GM21447 (cell line): ENCODE measurements at regions not wholly inside any gene's neighbourhood (a gene's known extent, or its start where the extent isn't known, plus 50 kb on each side); places are given as distances from the start of the nearest gene placed in this dataset.
"Not testable (repeated sequence)": the region's sequence is repeated elsewhere in the genome, so short reads cannot be mapped to it uniquely, and the experiment has no call there.

Experiments used
- ATAC-seq: cut with Tn5 transposase; IDR thresholded peaks from one replicate; pipeline ENCODE4 v1.9.1; 2021; ENCODE audit not compliant: unreplicated experiment

DNA sequence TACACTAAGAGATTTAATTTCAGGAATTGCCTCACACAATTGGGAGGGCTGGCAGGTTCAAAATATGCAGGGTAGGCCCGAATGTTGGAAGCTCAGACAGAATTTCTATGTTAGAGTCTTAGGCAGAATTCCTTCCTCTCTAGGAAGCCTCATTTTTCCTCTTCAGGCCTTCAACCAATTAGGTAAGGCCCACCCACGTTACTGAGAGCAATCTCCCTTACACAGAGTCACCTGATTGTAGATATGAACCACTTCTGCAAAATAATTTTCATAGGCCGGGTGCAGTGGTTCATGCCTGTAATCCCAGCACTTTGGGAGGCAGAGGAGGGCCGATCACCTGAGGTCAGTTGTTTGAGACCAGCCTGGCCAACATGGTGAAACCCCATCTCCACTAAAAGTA is 50.2 kb upstream of the HIVEP1 start:
- no peak for ATAC-seq

DNA sequence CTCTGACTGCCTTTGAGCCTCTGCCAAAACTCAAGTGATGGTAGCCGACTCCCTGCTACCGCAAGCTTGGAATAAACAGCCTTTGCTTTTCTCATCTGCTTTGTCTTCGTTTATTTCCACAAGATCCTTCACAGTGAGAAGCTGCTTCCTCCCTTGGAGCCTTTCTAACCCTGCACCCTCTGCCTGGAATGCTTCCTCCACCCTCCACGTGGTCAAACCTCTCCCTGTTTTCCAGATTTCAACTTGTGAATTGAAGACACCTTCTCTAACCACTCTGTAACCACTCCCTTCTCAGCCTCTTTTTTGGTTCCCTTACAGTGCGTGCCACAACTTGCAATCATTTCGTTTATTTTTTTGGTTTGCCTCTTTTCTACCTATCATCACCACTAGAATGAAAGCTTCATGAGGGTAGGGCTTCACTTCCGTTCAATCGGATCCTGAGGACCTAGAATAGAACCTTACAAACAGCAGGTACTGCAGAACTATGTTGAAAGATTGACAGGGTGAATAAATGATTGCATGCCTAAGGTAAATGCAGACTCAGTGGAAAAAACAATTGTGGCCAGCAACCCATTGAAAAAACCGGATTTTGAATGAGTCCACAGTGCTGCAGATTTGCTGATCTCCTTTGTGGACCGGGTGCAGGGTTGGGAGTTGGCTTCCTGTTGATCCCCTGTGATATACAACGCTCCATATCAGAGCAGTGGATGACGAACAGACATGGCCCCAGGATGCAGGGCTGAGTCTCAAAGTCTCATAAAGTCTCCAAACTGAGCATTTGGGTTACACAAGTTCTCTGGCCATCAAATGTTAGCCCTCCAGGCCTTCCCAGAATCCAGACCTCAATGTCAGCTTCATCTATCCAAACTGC is 51.0 kb upstream of the HIVEP1 start:
- ATAC-seq = no peak

DNA sequence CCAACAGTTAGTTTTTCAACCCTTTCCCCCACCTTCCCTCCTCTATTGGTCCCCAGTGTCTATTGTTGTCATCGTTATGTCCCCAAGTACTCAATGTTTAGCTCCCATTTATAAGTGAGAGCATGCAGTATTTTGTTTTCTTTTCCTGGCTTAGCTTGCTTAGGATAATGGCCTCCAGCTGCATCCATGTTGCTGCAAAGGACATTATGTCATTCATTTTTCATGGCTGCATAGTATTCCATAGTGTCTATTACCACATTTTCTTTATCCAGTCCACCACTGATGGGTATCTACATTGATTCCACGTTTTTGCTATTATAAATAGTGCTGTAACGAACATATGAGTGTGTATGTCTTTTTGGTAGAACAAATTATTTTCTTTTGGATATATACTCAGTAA is 55.3 kb upstream of the HIVEP1 start:
- ATAC-seq = no peak

DNA sequence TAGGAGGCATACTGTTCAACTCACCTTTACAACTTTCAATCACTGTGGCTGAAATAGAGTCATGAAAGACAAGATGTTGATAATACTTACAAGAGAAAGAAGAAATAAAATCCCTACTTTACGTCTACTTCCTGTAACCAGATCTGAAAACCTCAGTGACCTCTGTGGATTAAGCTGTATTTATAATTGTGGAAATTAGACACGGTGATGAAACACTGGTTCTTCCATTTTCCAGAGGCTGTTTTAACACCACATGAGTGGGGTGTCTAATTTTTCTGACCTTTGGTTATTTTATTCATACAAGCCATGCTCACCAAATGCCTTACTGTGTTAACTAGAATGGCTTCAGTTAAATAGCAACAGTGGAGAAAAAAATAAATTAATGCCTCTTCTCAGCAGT is 58.5 kb upstream of the HIVEP1 start:
- ATAC-seq = no peak

DNA sequence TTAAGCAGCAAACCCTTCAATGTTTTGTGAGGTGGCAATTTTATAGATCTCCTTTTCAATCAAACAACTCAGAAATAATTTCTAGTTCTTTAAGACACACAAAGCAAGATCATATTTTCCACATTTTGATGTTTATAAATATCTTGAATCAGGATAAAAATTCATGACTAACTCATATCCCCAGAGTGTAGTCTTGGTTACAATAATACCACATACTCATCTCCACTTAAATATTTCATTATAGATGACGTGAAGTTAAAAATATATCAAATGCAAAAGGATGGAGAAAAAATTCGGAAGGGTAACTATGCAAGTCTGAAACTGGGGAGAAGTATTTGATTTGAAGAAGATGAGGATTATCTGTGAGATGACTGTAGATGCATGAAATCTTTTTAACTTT is 59.8 kb upstream of the HIVEP1 start:
- no peak for ATAC-seq

DNA sequence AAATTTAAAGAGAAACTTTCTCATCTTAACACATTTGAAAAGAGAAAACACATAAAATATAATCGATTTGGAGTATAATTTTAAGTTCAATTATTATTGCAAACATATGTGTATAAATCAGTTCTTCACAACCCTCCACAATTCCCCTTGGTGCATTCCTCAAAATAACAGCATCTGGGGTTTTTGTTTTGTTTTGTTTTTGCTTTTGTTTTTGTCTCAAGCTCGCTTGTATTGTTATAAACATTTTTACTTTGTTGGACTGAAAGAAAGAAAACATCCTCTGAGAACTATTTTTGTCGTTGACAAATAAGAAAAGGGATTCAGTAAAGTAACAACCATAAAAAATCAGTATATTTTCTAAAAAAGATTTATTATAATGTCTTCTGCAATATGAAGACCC is 60.2 kb upstream of the HIVEP1 start:
- no peak for ATAC-seq

DNA sequence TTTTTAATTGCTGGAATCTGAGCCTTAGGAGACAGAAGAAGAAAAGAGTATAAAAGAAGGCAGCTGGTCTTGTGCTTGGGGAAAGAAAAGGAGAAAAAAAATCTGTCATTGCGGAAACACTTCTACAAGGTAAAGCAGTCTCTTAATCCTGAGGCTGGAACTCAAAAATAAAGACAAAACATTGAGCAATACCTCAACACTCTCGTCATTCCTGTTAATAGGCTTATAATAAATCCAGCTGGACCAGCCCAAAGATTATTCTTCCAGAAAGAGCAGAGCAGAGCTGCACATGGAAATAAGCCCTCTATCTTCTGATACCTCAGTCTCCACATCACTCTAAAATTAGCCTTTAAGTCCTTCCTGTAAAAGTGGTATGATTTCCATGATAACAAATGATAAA is 62.0 kb upstream of the HIVEP1 start:
- ATAC-seq = no peak

DNA sequence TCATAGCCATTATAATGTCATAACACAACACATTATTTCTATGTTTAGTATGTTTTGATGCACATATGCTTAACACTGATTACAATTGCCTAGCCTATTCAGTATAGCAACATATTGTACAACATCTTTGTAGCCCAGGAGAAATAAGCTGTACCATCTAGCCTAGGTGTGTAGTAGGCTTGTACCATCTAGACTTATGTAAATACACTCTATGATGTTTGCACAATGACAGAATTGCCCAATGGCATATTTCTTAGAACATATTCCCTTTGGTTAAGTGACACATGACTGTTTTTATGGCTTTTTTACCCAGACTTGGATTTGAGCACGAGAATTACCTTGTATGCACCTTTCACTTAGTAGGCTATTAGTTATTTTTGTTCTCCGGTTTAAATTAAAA is 64.5 kb upstream of the HIVEP1 start:
- no peak for ATAC-seq

DNA sequence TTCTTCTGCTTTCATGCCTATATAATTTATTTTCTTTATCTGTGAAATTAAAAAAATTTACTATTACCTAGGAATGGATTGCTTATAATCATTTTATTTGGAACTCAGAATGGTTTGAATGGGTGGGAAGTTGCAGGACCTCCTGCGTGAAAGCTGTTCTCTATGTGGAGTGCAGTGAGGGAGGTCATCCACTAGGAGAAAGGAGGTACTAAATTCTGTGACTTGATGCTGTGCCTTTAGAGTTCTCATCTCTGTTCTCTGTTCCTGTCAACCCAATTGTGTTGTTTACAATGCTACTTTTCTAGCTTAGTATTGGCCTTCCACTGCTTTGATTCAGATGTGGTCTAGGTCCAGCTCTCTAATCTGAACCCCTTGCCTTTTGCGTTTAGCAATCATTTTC is 65.0 kb upstream of the HIVEP1 start:
- ATAC-seq = no peak

DNA sequence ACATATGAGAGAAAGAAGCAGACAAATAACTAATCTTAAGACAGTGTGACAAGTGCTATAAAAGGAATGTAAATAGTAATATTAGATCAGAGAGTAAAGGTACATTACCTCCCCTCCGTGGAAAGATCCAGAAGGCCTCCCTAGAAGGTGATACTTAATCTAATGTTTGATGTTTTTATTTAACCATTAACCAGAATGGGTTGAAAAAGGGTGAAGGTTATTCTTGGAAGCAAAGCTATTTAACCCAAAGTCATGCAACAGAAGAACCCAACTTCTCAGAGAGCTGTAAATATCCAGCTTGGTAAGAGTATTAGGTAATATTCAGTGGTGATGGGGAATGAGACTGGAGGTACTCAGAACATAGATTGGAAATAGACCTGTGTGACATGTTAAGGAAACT is 68.0 kb upstream of the HIVEP1 start:
- no peak for ATAC-seq

DNA sequence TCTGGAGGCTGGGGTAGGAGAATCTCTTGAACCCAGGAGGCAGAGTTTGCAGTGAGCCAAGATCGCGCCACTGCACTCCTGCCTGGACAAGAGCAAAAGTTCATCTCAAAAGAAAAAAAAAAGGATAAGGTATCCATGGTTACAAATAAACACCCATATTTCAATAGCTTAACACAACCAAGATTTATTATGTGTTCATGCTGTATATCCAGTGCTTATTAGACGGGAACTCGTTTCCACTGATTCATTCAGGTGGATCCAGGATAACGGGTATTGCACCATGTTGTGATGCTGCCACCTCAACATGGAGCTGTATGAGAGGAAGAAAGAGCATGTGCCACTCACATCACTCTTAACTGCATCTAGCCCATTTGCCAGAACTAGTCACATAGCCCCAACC is 69.1 kb upstream of the HIVEP1 start:
- no peak for ATAC-seq

DNA sequence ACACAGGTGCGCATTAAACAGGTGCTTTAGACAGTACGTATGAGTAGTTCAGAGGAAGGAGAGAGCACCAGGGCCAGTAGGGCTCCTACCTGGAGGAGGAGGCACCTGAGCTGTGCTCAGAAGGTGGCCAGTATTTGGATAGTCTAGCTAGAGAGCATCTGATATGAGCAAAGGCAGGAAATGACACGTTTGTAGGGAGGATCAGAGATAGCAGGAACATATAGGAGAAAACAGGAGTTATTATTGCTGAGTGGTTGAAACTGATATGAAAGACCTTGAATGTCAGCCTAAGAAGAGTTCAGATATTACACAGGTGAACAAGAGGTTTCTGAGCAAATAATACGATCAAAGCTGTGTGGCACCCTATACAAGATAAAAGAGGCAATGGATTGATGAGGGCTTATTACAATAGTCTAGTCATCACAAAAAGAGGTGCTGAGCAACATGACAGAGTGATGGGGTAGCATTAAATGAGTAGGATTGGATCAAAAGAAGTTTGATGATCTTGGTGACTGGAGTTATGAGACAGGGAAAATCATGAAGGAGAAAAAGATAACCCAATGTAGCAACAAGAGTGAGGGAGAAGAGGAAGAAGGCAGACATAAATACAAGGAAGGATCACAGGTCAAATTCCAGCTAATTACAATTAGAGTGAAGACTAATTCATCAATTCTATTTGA is 69.8 kb upstream of the HIVEP1 start:
- ATAC-seq = no peak

DNA sequence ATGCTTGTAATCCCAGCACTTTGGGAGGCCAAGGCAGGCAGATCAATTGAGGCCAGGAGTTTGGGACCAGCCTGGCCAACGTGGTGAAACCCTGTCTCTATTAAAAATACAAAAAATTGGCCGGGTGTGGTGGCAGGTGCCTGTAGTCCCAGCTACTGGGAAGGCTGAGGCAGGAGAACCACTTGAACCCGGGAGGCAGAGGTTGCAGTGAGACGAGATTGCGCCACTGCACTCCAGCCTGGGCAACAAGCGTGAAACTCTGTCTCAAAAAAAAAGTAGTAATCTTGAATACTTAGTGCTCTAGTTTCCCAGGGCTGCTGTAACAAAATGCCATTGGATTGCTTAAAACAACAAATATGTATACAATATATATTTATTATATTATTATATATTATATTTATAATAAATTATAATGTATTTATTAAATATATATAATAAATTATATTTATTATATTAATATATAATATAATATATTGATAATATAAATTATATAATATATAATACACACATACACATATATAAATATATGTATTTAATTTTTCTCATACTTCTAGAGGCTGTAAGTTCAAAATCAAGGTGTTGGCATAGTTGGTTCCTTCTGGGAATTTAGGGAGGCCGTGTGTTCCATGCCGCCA is 71.5 kb upstream of the HIVEP1 start:
- ATAC-seq = not testable (repeated sequence)

DNA sequence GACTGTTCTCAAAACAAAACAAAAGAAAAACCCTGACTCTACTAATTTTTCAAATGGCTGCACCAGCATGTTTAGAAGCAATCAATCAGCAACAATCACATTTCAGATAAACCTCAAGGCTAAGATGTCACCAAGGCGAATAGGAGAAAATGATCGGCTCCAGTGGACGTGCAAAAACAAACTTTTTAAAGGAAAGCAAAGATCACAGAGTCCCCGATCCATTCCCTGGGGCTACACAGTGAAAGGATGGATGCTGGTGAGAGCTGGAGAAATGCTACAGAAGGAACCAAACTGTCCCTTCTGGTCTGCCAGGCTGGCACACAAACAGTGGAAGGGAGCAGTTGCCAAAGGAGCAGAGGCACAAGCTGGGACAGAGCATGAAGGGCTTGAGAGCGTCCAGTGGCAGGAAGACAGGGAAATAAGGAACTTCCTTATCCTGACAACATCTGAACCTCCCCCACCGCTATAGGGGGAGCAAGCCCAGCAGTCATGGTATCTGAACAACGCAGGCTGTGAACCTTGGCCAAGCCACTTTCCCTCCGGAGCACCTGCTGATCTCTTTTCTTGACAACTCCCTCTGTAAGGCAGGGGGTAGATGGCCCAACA is 73.7 kb upstream of the HIVEP1 start:
- ATAC-seq = no peak

DNA sequence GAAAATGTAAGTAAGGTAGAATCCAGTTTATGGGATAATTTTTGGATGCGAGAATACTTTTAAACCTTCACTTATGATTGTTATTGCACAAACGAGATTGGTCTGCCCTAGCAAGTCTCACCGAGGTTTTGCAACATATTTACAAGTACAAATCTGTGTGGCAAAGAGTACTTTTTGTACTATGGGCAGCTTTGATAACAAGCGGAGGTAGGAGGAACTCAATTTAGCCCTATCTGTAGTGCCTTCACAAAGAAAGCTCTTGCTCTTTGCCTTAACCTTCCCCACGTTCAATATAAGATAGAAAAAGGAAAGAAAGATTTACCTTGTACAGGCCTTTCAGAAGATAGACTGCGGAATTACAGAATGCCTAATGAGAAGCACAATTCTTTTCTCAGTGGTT is 77.5 kb upstream of the HIVEP1 start:
- no peak for ATAC-seq

DNA sequence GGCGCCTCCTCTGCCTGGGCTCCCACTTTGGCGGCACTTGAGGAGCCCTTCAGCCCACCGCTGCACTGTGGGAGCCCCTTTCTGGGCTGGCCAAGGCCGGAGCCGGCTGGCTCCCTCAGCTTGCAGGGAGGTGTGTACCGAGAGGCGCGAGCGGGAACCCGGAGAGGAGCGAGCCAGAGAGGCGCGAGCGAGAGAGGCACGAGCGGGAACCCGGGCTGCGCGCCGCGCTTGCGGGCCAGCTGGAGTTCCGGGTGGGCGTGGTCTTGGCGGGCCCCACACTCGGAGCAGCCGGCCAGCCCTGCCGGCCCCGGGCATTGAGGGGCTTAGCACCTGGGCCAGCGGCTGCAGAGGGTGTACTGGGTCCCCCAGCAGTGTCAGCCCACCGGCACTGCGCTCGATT is 79.2 kb upstream of the HIVEP1 start:
- ATAC-seq = not testable (repeated sequence)

DNA sequence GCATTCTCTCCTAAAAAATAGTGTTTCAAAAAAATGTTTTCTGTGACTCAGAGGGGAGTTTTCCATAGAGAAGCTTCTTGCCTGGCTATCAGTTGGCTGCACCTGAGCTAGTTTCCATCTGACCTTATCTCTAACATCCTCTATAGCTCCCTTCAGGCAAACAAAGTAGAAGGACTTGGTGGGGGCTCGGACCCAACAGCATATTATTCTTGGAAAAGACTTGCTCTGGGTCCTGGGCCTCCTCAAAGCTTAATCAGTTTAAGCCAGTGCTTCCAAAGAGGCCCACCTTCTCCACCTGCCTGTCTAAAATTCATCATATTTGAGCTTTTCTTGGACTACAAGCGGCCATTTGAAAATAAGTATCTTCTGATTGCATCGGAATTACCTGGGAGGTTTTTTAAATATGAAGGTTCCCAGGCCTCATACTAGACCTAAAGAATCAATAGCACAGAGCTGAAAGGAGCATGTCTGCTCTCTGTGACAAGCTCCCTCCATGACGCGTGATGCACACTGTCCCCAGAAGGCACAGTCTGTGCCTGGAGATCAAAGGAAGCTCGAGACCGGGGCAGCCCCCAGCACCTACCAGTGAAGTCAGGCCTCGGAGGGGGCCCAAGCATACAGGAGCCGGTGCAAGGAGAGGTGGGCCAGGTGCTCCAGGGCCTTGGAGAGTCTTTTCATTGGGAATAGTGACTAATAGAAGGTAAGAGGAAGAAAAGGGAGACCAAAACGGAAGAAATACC is 80.6 kb upstream of the HIVEP1 start:
- ATAC-seq = no peak

DNA sequence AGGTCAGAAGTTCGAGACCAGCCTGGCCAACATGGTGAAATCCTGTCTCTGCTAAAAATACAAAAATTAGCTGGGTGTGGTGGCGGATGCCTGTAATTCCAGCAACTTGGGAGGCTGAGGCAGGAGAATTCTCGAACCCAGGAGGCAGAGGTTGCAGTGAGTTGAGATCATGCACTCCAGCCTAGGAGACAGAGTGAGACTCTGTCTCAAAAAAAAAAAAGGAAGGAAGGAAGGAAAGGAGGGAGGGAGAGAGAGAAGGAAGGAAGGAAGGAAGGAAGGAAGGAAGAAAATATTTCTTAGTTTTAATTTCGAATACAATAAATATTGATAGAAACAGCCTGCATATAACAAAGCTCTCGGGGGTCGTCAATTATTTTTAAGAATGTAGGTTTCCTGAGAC is 81.3 kb upstream of the HIVEP1 start:
- not testable (repeated sequence) for ATAC-seq

DNA sequence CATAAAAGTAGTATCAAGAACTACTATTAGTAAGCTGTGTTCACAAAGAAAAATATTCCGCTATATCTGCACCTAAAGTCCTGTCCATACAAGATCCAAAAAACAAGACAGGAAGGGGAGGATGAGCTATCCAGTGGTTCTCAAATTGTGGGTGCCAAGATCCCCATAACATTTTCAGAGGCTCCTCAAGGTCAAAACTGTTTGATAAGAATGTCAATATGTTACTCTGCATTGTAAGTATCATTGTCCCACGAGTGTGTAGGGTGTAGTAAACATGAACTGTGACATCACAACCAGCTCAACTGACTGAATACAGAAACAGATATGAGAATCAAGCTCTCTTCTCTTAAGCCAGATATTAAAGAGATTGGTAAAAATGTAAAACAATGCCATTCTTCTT is 81.9 kb upstream of the HIVEP1 start:
- no peak for ATAC-seq

DNA sequence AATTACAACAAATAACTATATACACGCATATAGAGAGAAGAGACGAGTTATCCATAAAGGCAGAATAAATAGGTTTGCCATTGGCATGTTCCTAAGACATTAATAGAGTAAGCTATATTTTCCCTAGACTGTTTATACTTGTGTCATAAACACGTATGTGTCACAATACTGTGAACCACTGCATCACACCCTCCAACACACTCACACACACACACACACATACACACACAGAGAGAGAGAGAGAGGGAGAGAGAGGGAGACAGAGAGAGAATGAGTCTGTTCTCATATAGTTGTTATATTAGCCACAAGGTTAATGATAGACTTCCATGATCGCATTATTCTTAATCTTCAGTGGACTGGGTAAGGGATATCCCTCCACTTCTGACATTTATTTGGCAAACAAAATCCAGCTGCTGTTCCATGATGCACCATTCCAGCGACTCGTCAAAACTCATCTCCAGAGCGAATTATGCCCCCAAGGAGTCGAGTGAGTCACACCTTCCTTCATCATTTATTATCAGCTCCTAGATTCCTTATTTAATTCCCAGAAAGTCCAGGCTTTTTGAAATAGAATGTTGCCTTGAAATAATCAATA is 82.8 kb upstream of the HIVEP1 start:
- no peak for ATAC-seq
